GM06990 (cell line): ENCODE measurements at regions not wholly inside any gene's neighbourhood (a gene's known extent, or its start where the extent isn't known, plus 50 kb on each side); places are given as distances from the start of the nearest gene placed in this dataset.

Experiments used
- DNase-seq: peaks from one replicate; pipeline ENCODE4 v3.0.0-alpha.2; 2011; ENCODE audit not compliant: insufficient read length; ENCODE audit errors: extremely low read depth
- H3K27me3 ChIP-seq: replicated peaks from 2 replicates; pipeline ENCODE4 v1.6.0; 2011; ENCODE audit warnings: low read length; ENCODE audit not compliant: control insufficient read depth, insufficient read depth
- H3K36me3 ChIP-seq: 2 replicates; pipeline ENCODE4 v1.5.1; 2011; ENCODE audit warnings: low read length; ENCODE audit not compliant: control insufficient read depth, insufficient read depth
- H3K4me3 ChIP-seq: replicated peaks from 2 replicates; pipeline ENCODE4 v1.5.1; 2011; ENCODE audit warnings: low read depth, mild to moderate bottlenecking, control low read depth, low read length
- TF ChIP-seq, protein P1 (sequence below): IDR thresholded peaks from 2 replicates; pipeline ENCODE4 v1.5.1; 2011; ENCODE audit warnings: low read length, control low read depth, mild to moderate bottlenecking, inconsistent platforms; ENCODE audit not compliant: insufficient read depth, poor library complexity, severe bottlenecking

DNA sequence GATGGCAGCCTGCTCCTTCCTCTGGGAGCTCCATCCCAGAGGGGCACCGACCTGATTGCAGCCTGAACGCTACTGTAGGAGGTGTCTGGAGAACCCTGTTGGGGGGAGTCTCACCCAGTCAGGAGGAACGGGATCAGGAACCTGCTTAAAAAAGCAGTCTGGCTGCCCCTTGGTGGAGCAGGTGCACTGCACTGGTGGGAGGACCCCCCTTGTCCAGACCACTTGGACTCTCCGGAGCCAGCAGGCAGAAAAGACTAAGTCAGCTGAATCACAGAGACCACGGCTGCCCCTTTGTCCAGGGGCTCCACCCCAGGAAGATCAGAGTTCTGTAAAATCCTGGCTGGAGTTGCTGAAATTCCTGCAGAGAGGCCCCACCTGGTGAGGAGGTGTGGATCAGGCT lies 67.3 kb upstream of the MAGEB18 start:
- Histone ChIP-seq H3K27me3 (no peaks in the 10 kb centered on the region), H3K4me3 (no peak overlapping the region), H3K36me3 (no peaks in the 10 kb centered on the region)
- no peak for DNase-seq
- TF ChIP-seq, protein P1, sequence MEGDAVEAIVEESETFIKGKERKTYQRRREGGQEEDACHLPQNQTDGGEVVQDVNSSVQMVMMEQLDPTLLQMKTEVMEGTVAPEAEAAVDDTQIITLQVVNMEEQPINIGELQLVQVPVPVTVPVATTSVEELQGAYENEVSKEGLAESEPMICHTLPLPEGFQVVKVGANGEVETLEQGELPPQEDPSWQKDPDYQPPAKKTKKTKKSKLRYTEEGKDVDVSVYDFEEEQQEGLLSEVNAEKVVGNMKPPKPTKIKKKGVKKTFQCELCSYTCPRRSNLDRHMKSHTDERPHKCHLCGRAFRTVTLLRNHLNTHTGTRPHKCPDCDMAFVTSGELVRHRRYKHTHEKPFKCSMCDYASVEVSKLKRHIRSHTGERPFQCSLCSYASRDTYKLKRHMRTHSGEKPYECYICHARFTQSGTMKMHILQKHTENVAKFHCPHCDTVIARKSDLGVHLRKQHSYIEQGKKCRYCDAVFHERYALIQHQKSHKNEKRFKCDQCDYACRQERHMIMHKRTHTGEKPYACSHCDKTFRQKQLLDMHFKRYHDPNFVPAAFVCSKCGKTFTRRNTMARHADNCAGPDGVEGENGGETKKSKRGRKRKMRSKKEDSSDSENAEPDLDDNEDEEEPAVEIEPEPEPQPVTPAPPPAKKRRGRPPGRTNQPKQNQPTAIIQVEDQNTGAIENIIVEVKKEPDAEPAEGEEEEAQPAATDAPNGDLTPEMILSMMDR = no peak

DNA sequence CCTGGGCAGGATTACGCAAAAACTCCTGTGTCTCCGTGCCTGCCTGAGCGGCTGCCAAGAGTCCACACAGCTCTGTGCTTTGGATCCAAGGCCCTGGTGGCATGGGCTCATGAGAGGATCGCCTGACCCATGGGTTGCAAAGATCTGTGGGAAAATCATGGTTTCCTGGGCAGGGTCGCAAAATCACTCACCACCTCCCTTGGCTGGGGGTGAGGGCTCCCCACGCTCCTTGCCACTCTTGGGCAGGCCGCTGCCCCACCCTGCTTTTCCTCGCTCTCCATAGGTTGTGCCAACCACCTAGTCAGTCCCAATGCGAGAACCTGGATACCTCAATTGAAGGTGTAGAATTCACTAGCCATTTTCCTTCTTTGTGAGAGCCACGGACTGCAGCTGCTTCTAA lies 66.5 kb upstream of the MAGEB18 start:
- DNase-seq = no peak
- H3K4me3 ChIP-seq = no peak overlapping the region
- H3K27me3 ChIP-seq = no peaks in the 10 kb centered on the region
- no peaks in the 10 kb centered on the region for H3K36me3 ChIP-seq
- TF ChIP-seq, protein P1 = no peak

DNA sequence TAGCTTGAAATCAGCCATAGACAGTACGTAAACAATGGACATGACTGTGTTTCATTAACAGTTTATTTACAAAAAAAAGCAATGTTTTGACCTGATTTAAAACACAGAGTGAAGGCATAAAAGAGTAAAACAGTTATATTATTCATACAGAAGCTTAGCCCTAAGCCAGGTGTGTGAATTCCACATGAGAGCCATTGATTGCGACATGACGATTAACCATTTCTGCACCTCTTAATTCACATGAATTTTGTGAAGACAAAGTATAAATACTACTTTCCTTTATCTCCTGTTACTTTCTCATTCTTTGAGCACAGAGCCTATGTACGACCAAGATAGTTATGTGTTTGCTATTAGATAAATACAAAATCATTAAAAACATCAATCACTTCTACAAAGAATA lies 55.0 kb upstream of the MAGEB18 start:
- no peak for DNase-seq
- no peak overlapping the region for H3K4me3 ChIP-seq
- H3K27me3 ChIP-seq = no peaks in the 10 kb centered on the region
- TF ChIP-seq, protein P1 = no peak
- no peaks in the 10 kb centered on the region for H3K36me3 ChIP-seq
